EL (cell line): ENCODE measurements at regions not wholly inside any gene's neighbourhood (a gene's known extent, or its start where the extent isn't known, plus 50 kb on each side); places are given as distances from the start of the nearest gene placed in this dataset.

Source experiments
- DNase-seq: peaks from one replicate; pipeline ENCODE4 v3.0.0-alpha.2; 2016

DNA sequence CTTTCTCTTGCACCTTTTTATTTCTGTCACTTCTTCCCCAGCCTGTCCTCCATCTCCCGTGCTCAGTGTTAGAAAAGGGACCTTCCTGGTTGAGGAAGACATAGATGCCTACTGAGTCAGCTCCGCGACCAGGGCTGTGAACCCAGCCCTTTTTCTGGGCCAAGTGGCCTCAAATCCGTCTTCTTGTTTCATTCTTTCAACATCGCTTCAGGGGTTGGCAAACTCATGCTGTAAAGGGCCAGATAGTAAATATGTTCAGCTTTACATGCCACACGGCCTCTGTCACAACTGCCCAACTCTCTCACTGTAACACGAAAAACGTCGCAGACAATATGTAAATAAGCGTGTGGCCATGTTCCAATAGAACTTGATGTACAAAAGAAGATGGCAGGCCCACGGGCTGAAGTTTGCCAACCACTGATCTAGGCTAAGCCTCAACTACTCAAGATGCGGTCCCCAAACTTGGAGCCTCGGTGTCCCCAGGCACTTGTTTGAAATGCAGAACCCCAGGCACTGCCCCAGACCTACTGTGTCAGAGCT, 338.4 kb downstream of the MN1 start:
- no peak for DNase-seq

- DNase-seq: no peak
Observed at GRCh38 chr22:27466229-27466628, 335.3 kb downstream of the MN1 start.

DNA sequence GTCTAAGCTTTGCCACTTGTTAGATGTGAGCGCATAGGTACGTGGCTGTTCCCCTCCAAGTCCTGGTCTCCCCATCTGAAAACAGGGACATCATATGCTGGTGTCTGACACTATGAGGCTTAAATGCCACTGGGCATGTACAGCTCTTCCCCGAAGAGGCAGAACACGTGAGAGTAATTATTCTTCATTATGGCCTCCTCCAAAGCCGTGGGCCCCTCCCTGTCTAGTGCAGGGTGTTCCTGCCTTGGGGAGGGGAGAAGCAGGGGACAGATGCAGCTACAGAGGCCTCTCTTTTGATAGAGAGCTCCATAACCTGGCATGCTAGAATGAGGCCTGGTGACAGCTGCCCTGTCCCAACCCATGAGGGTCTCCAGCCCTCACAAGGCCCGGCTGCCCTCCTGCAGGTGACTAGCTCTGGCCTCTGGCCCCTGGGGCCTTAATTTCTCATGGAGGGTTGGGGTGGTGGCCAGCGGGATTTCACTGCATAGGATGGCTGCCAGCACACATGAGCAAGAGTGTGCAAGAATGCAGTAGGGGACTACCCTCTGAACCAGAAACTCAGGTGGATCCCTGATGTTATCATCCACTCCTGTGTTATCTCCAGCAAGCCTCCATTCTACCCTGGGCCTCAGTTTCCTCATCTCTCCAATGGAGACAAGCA, 334.6 kb downstream of the MN1 start:
- DNase-seq: no peak

- DNase-seq: no peak
Observed at GRCh38 chr22:27467711-27468110, 333.8 kb downstream of the MN1 start.

DNA sequence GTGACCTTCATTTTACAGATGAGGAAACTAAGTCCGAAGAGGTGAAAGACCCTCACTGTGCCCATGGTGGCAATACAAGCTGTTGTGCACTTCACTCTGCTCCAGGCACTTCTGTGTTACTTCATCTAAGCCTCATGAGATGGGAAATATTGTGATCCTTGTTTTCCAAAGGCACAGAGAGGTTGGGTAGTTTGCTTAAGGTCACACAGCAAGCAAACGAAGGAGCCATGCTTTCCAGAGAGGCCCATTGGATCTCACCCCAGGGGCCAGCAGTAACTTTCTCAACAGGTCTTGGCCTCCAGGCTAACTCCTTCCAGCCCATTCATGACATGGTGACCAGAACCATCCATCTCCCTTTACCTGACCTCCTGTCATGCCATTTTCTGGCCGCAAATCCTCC, 332.8 kb downstream of the MN1 start:
- DNase-seq: no peak

DNA sequence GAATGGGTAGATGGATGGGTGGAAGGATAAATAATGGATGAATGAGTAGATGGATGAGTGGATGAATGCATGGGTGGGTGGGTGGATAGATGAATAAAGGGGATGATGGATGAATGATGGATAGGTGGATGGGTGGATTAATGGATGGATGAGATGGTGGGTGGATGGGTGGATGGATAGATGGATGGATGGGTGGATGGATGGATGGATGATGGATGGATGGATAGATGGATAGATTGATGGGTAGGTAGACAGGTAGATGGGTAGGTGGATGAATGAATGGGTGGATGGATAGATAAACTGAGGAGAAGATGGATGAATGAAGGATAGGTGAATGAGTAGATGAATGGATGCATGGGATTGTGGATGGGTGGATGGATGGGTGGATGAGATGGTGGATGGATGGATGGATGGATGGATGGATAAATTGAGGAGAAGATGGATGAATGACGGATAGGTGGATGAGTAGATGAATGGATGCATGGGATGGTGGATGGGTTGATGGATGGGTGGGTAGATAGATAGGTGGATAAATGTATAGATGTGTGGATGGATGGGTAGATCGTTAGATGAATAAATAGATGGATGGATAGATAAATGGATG, 331.3 kb downstream of the MN1 start:
- DNase-seq: no peak

DNA sequence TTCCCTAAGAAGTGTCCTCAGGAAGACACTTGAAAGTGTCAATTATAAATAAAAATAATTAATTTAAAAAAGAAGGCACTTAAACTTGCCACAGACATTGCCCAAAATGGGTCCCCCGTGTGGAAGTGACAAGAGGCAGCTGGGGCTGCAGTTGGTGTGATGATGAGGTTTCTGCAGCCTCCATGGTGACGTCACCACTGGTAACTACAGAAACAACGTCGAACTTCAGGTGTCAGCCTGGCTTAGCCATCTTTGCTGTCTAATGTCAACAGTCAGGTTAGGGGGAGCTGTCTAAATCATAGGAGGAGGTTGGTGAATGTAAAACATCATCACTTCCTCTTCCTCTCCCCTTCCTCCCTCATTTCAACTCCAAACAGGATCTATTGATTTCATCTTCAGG, 328.6 kb downstream of the MN1 start:
- DNase-seq: no peak

DNA sequence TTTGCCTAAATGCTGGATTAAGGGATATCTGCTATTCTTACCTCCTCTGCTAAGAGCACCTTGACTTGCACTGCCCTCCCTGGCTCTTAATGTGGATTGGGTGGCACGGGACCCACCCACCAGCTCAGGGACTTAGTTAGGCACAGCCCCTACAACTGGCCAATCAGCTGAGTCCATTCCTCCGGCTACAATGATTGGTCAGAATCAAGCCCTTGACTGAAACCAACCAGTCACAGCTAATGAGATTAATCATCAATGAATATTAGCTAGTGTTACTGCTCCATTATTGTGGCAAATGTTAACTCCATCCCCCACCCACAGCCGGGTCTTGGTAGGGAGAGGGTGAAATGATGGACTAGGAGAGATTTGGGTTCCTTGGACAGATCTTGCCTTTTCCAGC, 328.0 kb downstream of the MN1 start:
- DNase-seq: no peak

DNA sequence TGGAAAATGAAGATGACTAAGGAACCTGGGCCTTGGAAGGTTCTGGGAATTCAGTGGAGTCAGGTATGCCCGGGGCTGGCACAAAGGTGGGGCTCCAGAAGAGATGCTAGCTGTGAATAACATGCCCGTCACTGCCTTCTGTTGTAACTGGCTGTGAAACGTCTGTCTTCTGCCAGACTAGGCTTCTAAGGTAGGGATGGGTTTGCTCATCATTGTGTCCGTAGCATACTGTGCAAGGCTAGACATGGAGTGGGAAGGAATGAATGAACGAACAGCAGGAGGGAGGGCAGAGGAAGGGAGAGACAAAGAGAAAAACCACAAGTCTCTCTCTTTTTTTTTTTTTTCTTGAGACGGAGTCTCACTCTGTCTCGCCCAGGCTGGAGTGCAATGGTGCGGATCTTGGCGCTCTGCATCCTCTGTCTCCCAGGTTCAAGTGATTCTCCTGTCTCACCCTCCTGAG, 327.4 kb downstream of the MN1 start:
- DNase-seq: no peak

- DNase-seq: peak; percentile 97
Observed at GRCh38 chr22:27474711-27475547, 326.6 kb downstream of the MN1 start.

GRCh38 chr22:27475548-27475897, 326.0 kb downstream of the MN1 start:
- DNase-seq: no peak

- no peak for DNase-seq
Observed at GRCh38 chr22:27476318-27476717, 325.2 kb downstream of the MN1 start.

- peak; percentile 72 for DNase-seq
Observed at GRCh38 chr22:27476729-27477128, 324.8 kb downstream of the MN1 start.

- DNase-seq: no peak
Observed at GRCh38 chr22:27477171-27477570, 324.4 kb downstream of the MN1 start.

DNA sequence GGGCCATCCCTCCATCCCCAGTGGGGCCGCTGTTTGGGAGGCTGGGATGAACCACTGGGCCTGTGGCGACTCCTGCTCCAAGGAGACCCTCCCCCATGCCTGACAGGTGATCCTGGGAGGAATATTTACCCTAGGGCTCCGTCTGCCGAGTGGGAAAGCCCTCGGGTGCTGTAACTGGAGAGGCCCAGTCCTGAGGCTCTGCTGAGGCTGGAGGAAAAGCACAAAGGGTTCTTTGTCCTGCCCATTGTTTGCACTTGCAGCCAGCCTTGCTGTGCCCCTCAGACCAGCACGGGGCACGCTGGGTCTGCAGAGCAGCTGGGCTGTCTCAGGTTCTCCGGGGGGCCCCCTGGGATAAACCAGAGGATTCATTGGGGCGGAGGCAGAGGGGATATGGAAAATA, 321.1 kb downstream of the MN1 start:
- DNase-seq: no peak

DNA sequence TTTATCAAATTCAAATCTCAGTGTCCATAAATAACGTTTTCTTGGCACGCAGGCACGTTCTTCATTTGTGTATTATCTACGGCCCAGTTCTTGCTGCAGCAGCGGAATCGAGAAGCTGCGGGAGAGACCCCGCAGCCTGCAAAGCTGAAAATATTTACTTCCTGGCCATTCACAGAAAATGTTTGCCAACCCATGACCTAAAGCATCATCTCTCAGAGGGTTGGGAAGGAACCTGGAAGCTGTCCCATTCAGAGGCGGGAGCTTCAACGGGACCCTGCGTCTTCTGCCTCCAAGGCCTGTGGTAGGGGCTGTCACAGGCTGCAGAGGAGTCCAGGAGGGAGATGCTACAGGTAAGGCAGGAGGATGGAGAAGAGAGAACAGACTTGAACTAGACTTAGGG, 319.2 kb downstream of the MN1 start:
- no peak for DNase-seq

DNA sequence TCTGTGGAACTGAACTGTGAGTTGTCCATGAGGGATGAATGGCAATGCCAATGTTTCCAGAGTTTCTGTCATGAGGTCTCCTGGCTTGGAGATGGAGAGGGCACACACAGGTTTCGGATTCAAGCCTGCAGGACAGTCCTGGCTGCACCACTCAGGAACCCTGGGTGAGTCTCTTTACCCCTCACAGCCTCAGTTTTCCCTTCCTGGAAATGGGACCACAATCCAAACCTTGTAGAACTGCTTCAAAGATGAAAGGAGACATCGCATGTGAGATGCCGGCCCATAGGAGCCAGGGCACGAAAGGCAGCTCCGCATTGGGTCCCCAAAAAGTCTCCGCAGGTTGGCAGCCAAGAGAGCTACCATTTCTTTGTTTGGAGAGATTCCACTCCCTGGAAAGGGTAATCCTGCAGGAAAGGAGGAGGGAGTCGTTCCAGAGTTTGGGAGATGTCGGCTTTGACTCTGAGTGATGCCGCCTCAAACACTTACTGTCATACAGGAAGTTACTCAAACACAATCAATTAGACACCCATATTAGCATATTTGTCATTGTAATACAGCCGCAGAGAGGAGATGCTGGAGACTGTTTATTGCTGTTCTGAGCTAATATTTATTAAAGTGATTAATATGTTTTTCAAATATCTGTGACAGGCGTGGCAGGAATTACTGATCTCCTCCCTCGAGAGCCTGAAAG, 318.3 kb downstream of the MN1 start:
- no peak for DNase-seq

GRCh38 chr22:27485842-27486241, 315.7 kb downstream of the MN1 start:
- DNase-seq: no peak

DNA sequence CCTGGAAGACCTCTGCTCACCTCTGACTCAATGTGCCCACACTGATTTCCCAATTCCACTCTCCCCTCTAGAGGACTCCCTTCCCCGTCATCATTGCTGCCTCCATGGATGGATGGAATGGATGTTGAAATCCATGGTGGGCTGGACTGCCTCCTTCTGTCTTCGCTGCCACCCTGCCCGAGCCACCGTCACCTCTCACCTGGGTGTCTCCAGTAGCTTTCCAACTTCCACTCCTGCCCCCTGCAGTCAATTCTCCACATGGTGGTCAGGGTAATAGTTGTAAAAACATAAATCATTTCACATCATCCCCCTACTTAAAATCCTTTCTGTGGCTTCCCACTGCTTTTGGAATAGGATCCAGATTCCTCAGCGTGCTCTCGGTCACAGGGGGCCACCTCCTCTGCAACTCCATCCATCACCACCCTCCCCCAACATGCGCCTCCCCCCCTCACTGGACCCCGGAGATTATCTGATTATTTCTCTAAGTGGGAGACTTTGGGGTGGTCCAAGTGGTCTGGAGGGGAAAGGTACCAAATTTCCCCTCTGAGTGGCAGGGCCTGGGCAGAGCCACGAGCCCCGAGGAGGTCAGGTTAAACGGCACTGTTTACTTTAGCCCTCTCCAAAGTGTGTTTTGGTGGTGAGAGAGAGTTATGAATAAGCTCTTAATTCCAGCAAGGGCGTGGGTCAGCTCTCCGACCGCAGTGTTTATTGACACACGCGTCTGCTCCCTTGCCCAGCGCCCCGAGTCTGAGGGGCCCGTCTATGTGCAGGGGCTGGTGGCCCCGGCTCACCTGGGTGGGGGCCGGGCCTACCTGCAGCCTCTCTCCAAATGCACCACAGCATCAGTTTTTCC, 313.7 kb downstream of the MN1 start:
- peak; percentile 47 for DNase-seq

GRCh38 chr22:27488456-27489177, 312.9 kb downstream of the MN1 start:
- no peak for DNase-seq

GRCh38 chr22:27489178-27489675, 312.3 kb downstream of the MN1 start:
- peak; percentile 49 for DNase-seq
